ENCODE measurements at regions not wholly inside any gene's neighbourhood (a gene's known extent, or its start where the extent isn't known, plus 50 kb on each side); places are given as distances from the start of the nearest gene placed in this dataset.

DNA sequence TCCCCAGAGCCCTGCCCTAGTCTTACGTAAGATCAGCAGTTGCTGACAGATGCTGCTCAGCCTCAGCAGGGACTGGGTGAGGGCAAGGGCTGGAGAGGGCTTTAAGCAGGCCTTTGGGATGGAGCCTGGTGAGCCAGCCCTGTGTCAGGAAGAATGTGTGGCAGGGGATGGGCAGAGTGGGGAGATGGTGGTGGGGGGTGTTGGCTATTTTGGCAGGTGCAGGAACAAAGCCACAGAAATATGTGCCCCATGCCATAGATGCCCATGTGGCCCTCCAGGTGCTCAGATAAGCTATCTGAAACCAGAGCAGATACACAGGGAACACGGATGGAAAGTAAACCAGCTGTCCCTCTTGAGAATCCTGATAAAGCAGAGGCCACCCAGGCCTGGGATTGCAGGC is 1325.0 kb downstream of the UQCRFS1 start:
- H3K4me1 Mint-ChIP-seq: no peaks in the 10 kb centered on the region
- H3K36me3 Mint-ChIP-seq (ENCODE audit: low read depth): no peaks in the 10 kb centered on the region
- TF ChIP-seq, protein P1, sequence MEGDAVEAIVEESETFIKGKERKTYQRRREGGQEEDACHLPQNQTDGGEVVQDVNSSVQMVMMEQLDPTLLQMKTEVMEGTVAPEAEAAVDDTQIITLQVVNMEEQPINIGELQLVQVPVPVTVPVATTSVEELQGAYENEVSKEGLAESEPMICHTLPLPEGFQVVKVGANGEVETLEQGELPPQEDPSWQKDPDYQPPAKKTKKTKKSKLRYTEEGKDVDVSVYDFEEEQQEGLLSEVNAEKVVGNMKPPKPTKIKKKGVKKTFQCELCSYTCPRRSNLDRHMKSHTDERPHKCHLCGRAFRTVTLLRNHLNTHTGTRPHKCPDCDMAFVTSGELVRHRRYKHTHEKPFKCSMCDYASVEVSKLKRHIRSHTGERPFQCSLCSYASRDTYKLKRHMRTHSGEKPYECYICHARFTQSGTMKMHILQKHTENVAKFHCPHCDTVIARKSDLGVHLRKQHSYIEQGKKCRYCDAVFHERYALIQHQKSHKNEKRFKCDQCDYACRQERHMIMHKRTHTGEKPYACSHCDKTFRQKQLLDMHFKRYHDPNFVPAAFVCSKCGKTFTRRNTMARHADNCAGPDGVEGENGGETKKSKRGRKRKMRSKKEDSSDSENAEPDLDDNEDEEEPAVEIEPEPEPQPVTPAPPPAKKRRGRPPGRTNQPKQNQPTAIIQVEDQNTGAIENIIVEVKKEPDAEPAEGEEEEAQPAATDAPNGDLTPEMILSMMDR (IDR thresholded peaks at IDR 0.05): no peak
- no peak overlapping the region for H3K27ac Mint-ChIP-seq
- H3K27me3 Mint-ChIP-seq (ENCODE audit: low read depth, poor library complexity): peaks cover 2% of the 10 kb centered on the region
- no peak overlapping the region for H3K4me3 Mint-ChIP-seq
- H3K9me3 Mint-ChIP-seq: peaks cover 87% of the 10 kb centered on the region
- no peak for DNase-seq

DNA sequence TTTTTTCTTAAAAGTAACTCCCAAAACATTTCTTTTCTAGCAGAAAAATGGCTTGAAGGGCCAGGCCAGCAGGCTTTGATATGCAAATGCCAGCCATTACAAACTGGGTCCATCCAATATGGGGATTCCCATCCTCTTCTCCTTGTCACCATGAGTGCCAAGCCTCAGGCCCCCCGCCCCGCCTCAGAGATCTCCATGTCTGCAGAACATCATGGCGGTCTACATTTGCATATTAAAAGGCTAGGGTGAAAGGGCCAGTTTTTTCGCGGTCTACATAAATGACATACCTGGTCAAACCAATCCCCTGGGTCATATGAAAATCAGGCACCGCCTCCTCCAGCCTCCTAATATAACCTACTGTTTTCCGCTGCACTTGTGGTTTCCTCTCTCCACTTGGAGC is 1327.6 kb downstream of the UQCRFS1 start:
- no peaks in the 10 kb centered on the region for H3K36me3 Mint-ChIP-seq (ENCODE audit: low read depth)
- peaks cover 81% of the 10 kb centered on the region for H3K9me3 Mint-ChIP-seq
- H3K27ac Mint-ChIP-seq: no peak overlapping the region
- TF ChIP-seq, protein P1 (IDR thresholded peaks at IDR 0.05): no peak
- no peaks in the 10 kb centered on the region for H3K4me1 Mint-ChIP-seq
- no peak for DNase-seq
- no peak overlapping the region for H3K4me3 Mint-ChIP-seq
- peaks cover 2% of the 10 kb centered on the region for H3K27me3 Mint-ChIP-seq (ENCODE audit: low read depth, poor library complexity)

DNA sequence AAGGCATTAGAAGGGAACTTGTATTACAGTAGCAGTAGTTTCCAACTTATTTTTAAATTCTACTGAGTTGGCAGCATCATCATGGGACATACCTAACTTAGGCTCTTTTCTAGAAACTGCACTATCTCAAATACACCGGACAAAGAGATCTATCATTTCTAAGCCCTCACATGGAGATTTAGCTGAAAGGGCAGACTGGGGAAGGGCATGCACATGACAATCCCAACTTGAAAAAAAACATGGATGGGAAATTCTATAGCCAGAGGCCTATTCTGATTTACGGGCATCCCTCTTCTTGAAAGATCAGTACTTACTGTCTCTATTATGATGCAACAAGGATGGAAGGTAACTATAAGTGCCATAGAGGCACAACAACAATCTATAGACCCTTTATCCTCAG is 1328.6 kb downstream of the UQCRFS1 start:
- TF ChIP-seq, protein P1 (IDR thresholded peaks at IDR 0.05): no peak
- Mint-ChIP-seq H3K27me3 (ENCODE audit: low read depth, poor library complexity) (peaks cover 2% of the 10 kb centered on the region), H3K9me3 (peaks cover 80% of the 10 kb centered on the region), H3K27ac (no peak overlapping the region), H3K4me1 (no peaks in the 10 kb centered on the region), H3K36me3 (ENCODE audit: low read depth) (no peaks in the 10 kb centered on the region), H3K4me3 (no peak overlapping the region)
- no peak for DNase-seq

DNA sequence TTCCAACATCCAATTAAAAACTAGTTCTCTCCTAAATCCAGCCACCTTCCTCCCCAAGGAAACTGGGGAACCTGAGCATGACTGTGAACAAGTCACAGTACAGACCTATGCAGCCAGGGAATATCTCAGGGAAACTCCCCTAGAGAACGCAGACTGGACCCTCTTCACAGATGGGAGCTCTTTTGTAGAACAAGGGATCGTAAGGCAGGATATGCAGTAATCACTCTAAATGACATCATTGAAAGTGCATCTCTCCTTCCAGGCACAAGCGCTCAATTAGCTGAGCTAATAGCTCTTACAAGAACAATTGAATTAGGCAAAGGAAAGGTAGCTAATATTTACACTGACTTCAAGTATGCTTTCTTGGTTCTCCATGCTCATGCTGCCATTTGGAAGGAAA is 1331.7 kb downstream of the UQCRFS1 start:
- Mint-ChIP-seq H3K27ac (no peak overlapping the region), H3K4me3 (no peak overlapping the region), H3K36me3 (ENCODE audit: low read depth) (no peaks in the 10 kb centered on the region), H3K27me3 (ENCODE audit: low read depth, poor library complexity) (peaks cover 4% of the 10 kb centered on the region), H3K9me3 (peaks cover 74% of the 10 kb centered on the region), H3K4me1 (no peaks in the 10 kb centered on the region)
- TF ChIP-seq, protein P1 (IDR thresholded peaks at IDR 0.05): no peak
- DNase-seq: no peak

DNA sequence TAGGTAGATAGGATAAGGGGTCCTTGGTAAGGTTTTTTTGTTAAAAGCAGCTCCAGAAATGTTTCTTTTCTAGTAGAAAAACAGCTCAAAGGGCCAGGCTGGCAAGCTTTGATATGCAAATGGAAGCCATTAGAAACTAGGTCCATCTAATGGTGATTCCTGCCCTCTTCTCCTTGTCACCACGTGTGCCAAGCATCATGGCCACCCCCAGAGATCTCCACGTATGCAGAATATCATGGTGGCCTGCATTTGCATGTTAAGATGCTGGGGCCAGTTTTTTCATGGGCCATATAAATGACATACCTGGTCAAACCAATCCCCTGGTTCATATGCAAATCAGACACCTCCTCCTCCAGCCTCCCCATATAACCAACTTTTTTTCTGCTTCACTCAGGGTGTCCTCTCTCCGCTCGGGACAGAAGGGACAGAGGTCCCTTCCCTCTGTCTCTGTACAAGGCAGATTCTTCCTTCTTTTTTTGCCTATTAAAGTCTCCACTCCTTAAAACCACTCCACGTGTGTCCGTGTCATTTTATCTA is 1335.9 kb downstream of the UQCRFS1 start:
- no peaks in the 10 kb centered on the region for H3K4me1 Mint-ChIP-seq
- TF ChIP-seq, protein P1 (IDR thresholded peaks at IDR 0.05): no peak
- no peak overlapping the region for H3K4me3 Mint-ChIP-seq
- peaks cover 4% of the 10 kb centered on the region for H3K27me3 Mint-ChIP-seq (ENCODE audit: low read depth, poor library complexity)
- H3K27ac Mint-ChIP-seq: no peak overlapping the region
- no peaks in the 10 kb centered on the region for H3K36me3 Mint-ChIP-seq (ENCODE audit: low read depth)
- DNase-seq: no peak
- H3K9me3 Mint-ChIP-seq: peaks cover 77% of the 10 kb centered on the region

DNA sequence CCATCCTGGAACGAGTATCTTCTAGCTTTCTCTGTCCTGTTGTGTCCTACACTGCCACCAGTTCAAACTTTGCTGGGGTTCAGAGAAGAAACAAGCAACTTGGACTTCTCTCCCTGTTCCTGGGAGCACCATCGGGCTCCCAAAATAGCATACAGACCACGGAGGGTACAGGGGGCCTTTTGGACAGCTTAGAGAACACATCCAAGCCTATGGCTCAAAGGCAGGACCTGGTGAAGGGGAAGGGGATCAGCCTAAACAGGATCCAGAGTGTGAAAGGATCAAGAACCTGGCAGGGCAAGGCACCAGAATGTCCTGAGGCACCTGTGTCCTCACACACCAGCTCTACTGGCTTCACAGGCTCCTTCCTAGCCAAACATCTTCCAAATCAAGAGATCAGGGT is 1336.5 kb downstream of the UQCRFS1 start:
- Mint-ChIP-seq H3K4me1 (no peaks in the 10 kb centered on the region), H3K27ac (no peak overlapping the region), H3K27me3 (ENCODE audit: low read depth, poor library complexity) (peaks cover 4% of the 10 kb centered on the region), H3K36me3 (ENCODE audit: low read depth) (no peaks in the 10 kb centered on the region), H3K9me3 (peaks cover 78% of the 10 kb centered on the region), H3K4me3 (no peak overlapping the region)
- TF ChIP-seq, protein P1 (IDR thresholded peaks at IDR 0.05): no peak
- DNase-seq: no peak
